Chondrocyte (in vitro differentiated cells): ENCODE measurements at regions not wholly inside any gene's neighbourhood (a gene's known extent, or its start where the extent isn't known, plus 50 kb on each side); places are given as distances from the start of the nearest gene placed in this dataset.
"Not testable (repeated sequence)": the region's sequence is repeated elsewhere in the genome, so short reads cannot be mapped to it uniquely, and the experiment has no call there.

Source experiments
- DNase-seq: peaks from one replicate; pipeline ENCODE4 v3.0.0; 2021; ENCODE audit warnings: mixed read lengths, low spot score
- H3K27ac Mint-ChIP-seq: one replicate; pipeline ENCODE4 v1.8.0; 2021; ENCODE audit warnings: mild to moderate bottlenecking, moderate library complexity, mixed read lengths; ENCODE audit not compliant: unreplicated experiment
- H3K27me3 Mint-ChIP-seq: 2 replicates; pipeline ENCODE4 v1.8.0; 2021; ENCODE audit warnings: low read depth, mixed read lengths
- H3K36me3 Mint-ChIP-seq: 2 replicates; pipeline ENCODE4 v1.8.0; 2021; ENCODE audit warnings: low read depth, mixed read lengths
- H3K4me1 Mint-ChIP-seq: 2 replicates; pipeline ENCODE4 v1.8.0; 2021; ENCODE audit warnings: low read depth, mild to moderate bottlenecking, mixed read lengths
- H3K4me3 Mint-ChIP-seq: one replicate; pipeline ENCODE4 v1.8.0; 2021; ENCODE audit warnings: mild to moderate bottlenecking, moderate library complexity, mixed read lengths; ENCODE audit not compliant: unreplicated experiment
- H3K9me3 Mint-ChIP-seq: 2 replicates; pipeline ENCODE4 v1.8.0; 2021; ENCODE audit warnings: low read depth, mixed read lengths
- TF ChIP-seq, protein P1 (sequence below): fragments of 200-600 bp; sonication (generic); IDR thresholded peaks from 2 replicates; pipeline ENCODE4 v1.5.0; 2021; ENCODE audit warnings: antibody characterized with exemption, mild to moderate bottlenecking, moderate library complexity

DNA sequence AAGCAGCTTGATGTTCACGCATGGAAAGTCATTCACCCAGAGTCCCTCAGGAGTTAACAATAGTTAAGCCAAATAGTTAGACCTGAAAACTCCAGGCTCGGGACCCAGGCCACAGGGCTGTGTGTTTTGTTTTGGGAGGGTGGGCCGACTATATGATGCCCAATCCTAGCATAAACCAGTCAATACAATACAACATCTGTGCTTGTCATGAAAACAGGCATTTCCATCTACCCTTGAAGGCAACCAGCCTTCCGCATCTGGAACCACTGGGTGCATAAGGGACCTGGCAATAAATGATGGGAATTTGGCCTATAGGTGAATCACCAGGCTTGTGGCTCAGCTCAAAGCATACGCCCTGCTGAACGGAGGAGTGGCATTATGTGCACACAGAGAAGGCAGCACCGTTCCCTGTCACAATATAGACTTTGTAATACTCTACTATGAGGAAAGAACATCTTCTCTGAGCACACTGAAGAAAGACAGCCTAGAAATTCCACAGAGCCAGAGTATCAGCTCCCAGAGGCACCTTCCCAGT is 91.0 kb upstream of the FOXN3 start:
- Mint-ChIP-seq H3K4me3 (no peak overlapping the region), H3K9me3 (no peaks in the 10 kb centered on the region), H3K4me1 (peaks cover 60% of the 10 kb centered on the region), H3K27me3 (no peaks in the 10 kb centered on the region), H3K27ac (peak overlapping the region; percentile 14), H3K36me3 (peaks cover 4% of the 10 kb centered on the region)
- TF ChIP-seq, protein P1, sequence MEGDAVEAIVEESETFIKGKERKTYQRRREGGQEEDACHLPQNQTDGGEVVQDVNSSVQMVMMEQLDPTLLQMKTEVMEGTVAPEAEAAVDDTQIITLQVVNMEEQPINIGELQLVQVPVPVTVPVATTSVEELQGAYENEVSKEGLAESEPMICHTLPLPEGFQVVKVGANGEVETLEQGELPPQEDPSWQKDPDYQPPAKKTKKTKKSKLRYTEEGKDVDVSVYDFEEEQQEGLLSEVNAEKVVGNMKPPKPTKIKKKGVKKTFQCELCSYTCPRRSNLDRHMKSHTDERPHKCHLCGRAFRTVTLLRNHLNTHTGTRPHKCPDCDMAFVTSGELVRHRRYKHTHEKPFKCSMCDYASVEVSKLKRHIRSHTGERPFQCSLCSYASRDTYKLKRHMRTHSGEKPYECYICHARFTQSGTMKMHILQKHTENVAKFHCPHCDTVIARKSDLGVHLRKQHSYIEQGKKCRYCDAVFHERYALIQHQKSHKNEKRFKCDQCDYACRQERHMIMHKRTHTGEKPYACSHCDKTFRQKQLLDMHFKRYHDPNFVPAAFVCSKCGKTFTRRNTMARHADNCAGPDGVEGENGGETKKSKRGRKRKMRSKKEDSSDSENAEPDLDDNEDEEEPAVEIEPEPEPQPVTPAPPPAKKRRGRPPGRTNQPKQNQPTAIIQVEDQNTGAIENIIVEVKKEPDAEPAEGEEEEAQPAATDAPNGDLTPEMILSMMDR, result no peak
- no peak for DNase-seq

DNA sequence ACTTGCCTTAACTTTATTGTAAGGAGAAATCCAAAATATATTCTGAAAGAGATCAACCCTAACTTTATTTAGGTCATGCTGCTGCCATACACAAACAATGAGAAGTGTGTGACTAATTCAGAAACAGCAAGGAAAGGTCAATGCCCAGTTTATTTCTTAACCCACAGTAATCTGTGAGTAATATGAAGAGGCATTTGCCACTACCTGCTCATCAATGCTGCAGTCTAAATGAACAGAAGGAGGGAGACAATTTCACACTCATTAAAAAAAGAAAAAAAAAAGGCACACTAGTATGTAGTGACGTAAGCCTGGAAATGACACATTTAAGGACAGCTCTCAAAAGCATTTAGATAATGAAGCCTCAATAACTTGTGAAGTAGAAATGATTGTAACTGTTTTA is 90.5 kb upstream of the FOXN3 start:
- TF ChIP-seq, protein P1, result no peak
- Mint-ChIP-seq H3K36me3 (peaks cover 2% of the 10 kb centered on the region), H3K4me1 (peaks cover 65% of the 10 kb centered on the region), H3K27ac (no peak overlapping the region), H3K27me3 (no peaks in the 10 kb centered on the region), H3K9me3 (no peaks in the 10 kb centered on the region), H3K4me3 (no peak overlapping the region)
- DNase-seq, result no peak

DNA sequence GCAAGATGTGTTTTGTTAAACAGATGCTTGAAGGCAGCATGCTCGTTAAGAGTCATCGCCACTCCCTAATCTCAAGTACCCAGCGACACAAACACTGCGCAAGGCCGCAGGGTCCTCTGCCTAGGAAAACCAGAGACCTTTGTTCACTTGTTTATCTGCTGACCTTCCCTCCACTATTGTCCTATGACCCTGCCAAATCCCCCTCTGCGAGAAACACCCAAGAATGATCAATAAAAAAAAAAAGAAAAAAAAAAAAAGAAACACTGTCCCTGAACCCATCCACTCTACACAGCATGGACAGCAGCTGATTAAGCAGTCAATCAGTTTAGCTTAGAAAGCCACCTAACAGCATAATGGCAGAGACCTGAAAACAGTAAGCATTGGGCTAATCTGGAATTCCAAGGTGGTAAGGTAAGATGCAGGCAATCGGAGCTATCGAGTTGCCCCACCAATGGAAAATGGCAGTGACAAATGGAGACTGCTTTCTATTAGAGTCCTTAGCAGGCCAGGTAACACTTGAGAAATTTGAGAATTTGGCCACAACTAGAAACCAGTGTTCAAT is 89.9 kb upstream of the FOXN3 start:
- not testable (repeated sequence) for H3K4me3 Mint-ChIP-seq, H3K36me3 Mint-ChIP-seq, H3K27me3 Mint-ChIP-seq, H3K27ac Mint-ChIP-seq, H3K9me3 Mint-ChIP-seq, DNase-seq
- H3K4me1 Mint-ChIP-seq, result peaks cover 65% of the 10 kb centered on the region

DNA sequence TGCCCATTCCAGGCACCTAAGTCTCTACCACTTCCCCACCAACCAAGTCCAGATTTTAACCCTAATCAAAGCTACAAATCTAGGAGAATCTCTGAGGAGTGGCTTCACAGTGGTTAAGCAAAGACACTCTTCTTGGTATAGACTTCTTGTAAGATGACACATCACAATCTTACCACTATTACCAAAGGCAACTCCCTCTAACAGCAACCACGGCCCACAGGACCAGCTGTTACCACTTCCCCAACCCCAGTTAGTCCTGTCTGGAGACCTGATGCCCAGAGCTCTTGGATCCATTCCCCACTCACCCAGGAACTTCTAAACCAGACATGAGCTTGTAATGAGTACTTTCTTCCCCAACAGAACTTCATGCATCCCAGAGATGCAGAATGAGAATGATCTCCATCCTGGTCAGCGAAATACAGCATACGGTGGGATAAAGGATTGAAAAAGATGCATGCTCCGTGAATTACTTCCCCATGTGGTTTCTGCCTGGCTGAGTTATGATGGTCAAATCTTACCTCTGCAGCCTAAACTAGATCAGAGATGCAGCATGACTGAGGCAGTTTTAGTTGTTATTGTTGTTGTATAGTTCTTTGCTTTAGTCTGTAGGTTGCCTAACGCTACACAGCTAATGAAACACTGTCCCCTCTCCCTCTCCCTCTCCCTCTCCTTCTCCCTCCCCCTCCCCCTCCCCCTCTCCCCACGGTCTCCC is 87.7 kb upstream of the FOXN3 start:
- H3K36me3 Mint-ChIP-seq, result peaks cover 5% of the 10 kb centered on the region
- no peak overlapping the region for H3K4me3 Mint-ChIP-seq
- DNase-seq, result no peak
- H3K9me3 Mint-ChIP-seq, result no peaks in the 10 kb centered on the region
- H3K27ac Mint-ChIP-seq, result peak overlapping the region; percentile 62
- H3K27me3 Mint-ChIP-seq, result no peaks in the 10 kb centered on the region
- H3K4me1 Mint-ChIP-seq, result peaks cover 48% of the 10 kb centered on the region
- TF ChIP-seq, protein P1, result no peak

DNA sequence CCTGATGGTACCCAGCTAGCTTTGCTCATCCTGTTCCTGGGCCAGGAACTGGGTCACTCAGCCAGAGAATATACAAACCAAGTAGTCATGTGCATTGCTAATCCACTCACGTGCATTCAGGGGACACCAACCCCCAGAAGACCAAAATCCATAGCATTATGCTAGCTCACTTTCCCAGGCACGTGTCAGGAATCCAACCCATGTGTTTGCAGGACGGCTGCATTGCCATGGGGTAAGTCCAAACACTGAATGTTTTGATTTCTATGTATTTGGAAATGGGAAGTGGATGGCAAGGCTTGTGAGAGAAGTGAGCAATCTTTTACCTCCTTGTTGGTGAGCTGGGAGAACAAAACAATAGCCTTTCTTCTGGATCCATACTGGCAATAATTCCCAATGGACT is 87.1 kb upstream of the FOXN3 start:
- DNase-seq, result no peak
- Mint-ChIP-seq H3K4me3 (no peak overlapping the region), H3K27me3 (no peaks in the 10 kb centered on the region), H3K9me3 (no peaks in the 10 kb centered on the region), H3K36me3 (peaks cover 5% of the 10 kb centered on the region), H3K4me1 (peaks cover 43% of the 10 kb centered on the region), H3K27ac (peak overlapping the region; percentile 28)
- TF ChIP-seq, protein P1, result no peak
